ENCODE measurements at regions not wholly inside any gene's neighbourhood (a gene's known extent, or its start where the extent isn't known, plus 50 kb on each side); places are given as distances from the start of the nearest gene placed in this dataset.
"Not testable (repeated sequence)": the region's sequence is repeated elsewhere in the genome, so short reads cannot be mapped to it uniquely, and the experiment has no call there.

GRCh38 chr3:18516170-18516569 lies 91.0 kb upstream of the SATB1 start:
- TF ChIP-seq CTCF, POLR2A (IDR thresholded peaks at IDR 0.05): not testable (repeated sequence)

Data from right lobe of liver (tissue), 4 donors.